ENCODE measurements at regions not wholly inside any gene's neighbourhood (a gene's known extent, or its start where the extent isn't known, plus 50 kb on each side); places are given as distances from the start of the nearest gene placed in this dataset.

- Histone ChIP-seq H3K4ac (ENCODE audit: low read depth, low read length) (no peak overlapping the region), H3K27me3 (ENCODE audit: control insufficient read depth, insufficient read depth, low read length) (no peaks in the 10 kb centered on the region), H3K36me3 (ENCODE audit: control insufficient read depth, insufficient read depth, low read length) (no peaks in the 10 kb centered on the region), H3K23ac (ENCODE audit: low read depth, low read length) (no peak overlapping the region), H3K9me3 (ENCODE audit: control insufficient read depth, insufficient read depth, low read length) (peaks cover 15% of the 10 kb centered on the region), H2BK20ac (ENCODE audit: low read depth, low read length) (no peak overlapping the region), H2AFZ (replicated peaks; ENCODE audit: low read length, poor library complexity) (no peak overlapping the region), H3K4me1 (ENCODE audit: control insufficient read depth, insufficient read depth, low read length) (no peaks in the 10 kb centered on the region), H2AK5ac (ENCODE audit: low read depth, low read length) (no peak overlapping the region), H3K56ac (ENCODE audit: extremely low read depth, insufficient read depth, low read length) (no peak overlapping the region), H3K4me3 (ENCODE audit: insufficient read depth, low read depth, low read length) (no peak overlapping the region), H4K5ac (ENCODE audit: low read depth, low read length) (no peak overlapping the region), H2AK9ac (replicated peaks; ENCODE audit: low read depth, low read length, poor library complexity) (no peak overlapping the region), H2BK120ac (ENCODE audit: low read depth, low read length) (no peak overlapping the region), H2BK5ac (ENCODE audit: low read depth, low read length, poor library complexity, severe bottlenecking) (no peak overlapping the region), H3K9me1 (ENCODE audit: insufficient read depth, low read length) (no peaks in the 10 kb centered on the region), H2BK15ac (ENCODE audit: low read depth, low read length) (no peak overlapping the region), H3K14ac (replicated peaks; ENCODE audit: low read depth, low read length) (no peak overlapping the region), H4K20me1 (ENCODE audit: insufficient read depth, low read length) (no peaks in the 10 kb centered on the region), H3K9ac (ENCODE audit: low read depth, low read length) (no peak overlapping the region), H3K4me2 (ENCODE audit: low read depth, low read length) (no peak overlapping the region), H4K91ac (ENCODE audit: insufficient read depth, low read depth, low read length) (no peak overlapping the region), H3K79me1 (ENCODE audit: low read depth in 1 of 2, low read length in 2 of 2) (no peaks in the 10 kb centered on the region), H3K18ac (ENCODE audit: low read depth, low read length) (no peak overlapping the region), H4K8ac (ENCODE audit: low read depth in 2 of 2, low read length in 2 of 2) (no peak overlapping the region), H3K27ac (ENCODE audit: insufficient read depth, low read length) (no peak overlapping the region)
- intact Hi-C loops (cut with micrococcal nuclease) (no loop called here), dilution Hi-C loops (cut with HindIII; ENCODE audit: low sequenced_read_pairs, unreplicated experiment) (no loop called here), in situ Hi-C loops (cut with MboI; ENCODE audit: low sequenced_read_pairs) (no loop called here)
- no CpG with 5 or more reads among the region's 1 CpG for WGBS, 2 experiments (ENCODE audit: extremely low coverage in 2 of 2, insufficient read length in 1 of 2)
- CTCF ChIA-PET, result no interaction called here
- POLR2A ChIA-PET (ENCODE audit: unreplicated experiment), result no interaction called here
- ATAC-seq (ENCODE audit: low read depth), result no peak
- BruUV-seq (replicated peaks), result no TSS peak
- no peak for DNase-seq
- TF ChIP-seq SMC3 (IDR thresholded peaks at IDR 0.05; ENCODE audit: low read depth, low read length) (no peak), NFE2L2 (IDR thresholded peaks at IDR 0.05; ENCODE audit: low read depth, low read length) (no peak), CHD1 (IDR thresholded peaks at IDR 0.05; ENCODE audit: low read depth, low read length) (no peak), POLR2A (IDR thresholded peaks at IDR 0.05; ENCODE audit: low read depth, low read length) (no peak), RCOR1 (IDR thresholded peaks at IDR 0.05; ENCODE audit: insufficient replicate concordance, low read length) (no peak), BHLHE40 (IDR thresholded peaks at IDR 0.05; ENCODE audit: low read depth, low read length) (no peak), FOS (IDR thresholded peaks at IDR 0.05; ENCODE audit: low read depth, low read length) (no peak), CEBPB (IDR thresholded peaks at IDR 0.05; ENCODE audit: low read depth, low read length) (no peak), RFX5 (IDR thresholded peaks at IDR 0.05; ENCODE audit: low read depth, low read length) (no peak), MXI1 (IDR thresholded peaks at IDR 0.05; ENCODE audit: borderline replicate concordance, low read depth, low read length) (no peak), RAD21 (IDR thresholded peaks at IDR 0.05; ENCODE audit: low read length) (no peak), CTCF (conservative IDR thresholded peaks at IDR 0.05; ENCODE audit: low read depth, low read length) (no peak), MAZ (IDR thresholded peaks at IDR 0.05; ENCODE audit: borderline replicate concordance, low read depth, low read length) (no peak), MAFK (IDR thresholded peaks at IDR 0.05; ENCODE audit: low read depth, low read length) (no peak), USF2 (IDR thresholded peaks at IDR 0.05; ENCODE audit: low read depth, low read length) (no peak)
- TF ChIP-seq, protein P1, sequence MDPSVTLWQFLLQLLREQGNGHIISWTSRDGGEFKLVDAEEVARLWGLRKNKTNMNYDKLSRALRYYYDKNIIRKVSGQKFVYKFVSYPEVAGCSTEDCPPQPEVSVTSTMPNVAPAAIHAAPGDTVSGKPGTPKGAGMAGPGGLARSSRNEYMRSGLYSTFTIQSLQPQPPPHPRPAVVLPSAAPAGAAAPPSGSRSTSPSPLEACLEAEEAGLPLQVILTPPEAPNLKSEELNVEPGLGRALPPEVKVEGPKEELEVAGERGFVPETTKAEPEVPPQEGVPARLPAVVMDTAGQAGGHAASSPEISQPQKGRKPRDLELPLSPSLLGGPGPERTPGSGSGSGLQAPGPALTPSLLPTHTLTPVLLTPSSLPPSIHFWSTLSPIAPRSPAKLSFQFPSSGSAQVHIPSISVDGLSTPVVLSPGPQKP (IDR thresholded peaks at IDR 0.05; ENCODE audit: borderline replicate concordance, low read depth, low read length), result no peak
These were observed 919.4 kb downstream of the SLITRK5 start for GRCh38 chr13:88590574-88590973.

All from IMR-90 (cell line).